Fibroblast of lung (primary cell): ENCODE measurements at regions not wholly inside any gene's neighbourhood (a gene's known extent, or its start where the extent isn't known, plus 50 kb on each side); places are given as distances from the start of the nearest gene placed in this dataset.

ENCODE experiments used
- EZH2 ChIP-seq: IDR thresholded peaks from 2 replicates; pipeline ENCODE4 v1.5.1; 2012; ENCODE audit warnings: low read length, control low read depth, mild to moderate bottlenecking; ENCODE audit errors: missing control alignments
- TF ChIP-seq, protein P1 (sequence below), 2 donors: IDR thresholded peaks in 1 of 2; conservative IDR thresholded peaks in 1 of 2; 1 replicate in 1 of 2; 2 replicates in 1 of 2; pipeline ENCODE4 v1.5.1; 2011 to 2012; ENCODE audit warnings: low read length in 2 of 2, control low read depth in 1 of 2, inconsistent platforms in 1 of 2, low read depth in 1 of 2, mild to moderate bottlenecking in 1 of 2

DNA sequence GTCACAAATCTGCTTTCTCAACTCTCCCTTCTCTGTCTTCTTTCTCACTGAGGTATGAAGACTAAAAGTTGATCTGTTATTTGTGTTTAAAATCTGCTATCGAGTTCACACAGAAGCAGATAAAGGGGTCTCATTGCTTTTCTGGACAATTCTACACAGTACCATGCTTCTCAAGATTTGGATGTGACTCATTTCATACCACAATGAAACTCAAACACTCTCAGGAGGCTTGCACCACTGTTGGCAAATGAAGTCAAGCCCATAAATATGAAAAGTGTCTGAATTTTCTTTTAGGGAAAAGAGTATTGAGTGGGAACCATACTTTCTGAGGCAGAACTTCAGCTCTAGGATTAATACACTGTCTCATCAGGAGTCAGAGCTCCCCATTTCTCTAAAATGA, 274.6 kb upstream of the CYRIA start:
- TF ChIP-seq, protein P1, sequence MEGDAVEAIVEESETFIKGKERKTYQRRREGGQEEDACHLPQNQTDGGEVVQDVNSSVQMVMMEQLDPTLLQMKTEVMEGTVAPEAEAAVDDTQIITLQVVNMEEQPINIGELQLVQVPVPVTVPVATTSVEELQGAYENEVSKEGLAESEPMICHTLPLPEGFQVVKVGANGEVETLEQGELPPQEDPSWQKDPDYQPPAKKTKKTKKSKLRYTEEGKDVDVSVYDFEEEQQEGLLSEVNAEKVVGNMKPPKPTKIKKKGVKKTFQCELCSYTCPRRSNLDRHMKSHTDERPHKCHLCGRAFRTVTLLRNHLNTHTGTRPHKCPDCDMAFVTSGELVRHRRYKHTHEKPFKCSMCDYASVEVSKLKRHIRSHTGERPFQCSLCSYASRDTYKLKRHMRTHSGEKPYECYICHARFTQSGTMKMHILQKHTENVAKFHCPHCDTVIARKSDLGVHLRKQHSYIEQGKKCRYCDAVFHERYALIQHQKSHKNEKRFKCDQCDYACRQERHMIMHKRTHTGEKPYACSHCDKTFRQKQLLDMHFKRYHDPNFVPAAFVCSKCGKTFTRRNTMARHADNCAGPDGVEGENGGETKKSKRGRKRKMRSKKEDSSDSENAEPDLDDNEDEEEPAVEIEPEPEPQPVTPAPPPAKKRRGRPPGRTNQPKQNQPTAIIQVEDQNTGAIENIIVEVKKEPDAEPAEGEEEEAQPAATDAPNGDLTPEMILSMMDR (conservative IDR thresholded peaks at IDR 0.05 in 1 of 2, IDR thresholded peaks at IDR 0.05 in 1 of 2; ENCODE audit: low read depth in 1 of 2, low read length in 2 of 2) = no peak
- TF ChIP-seq EZH2 = no peak
